Ishikawa (cell line): ENCODE measurements at regions not wholly inside any gene's neighbourhood (a gene's known extent, or its start where the extent isn't known, plus 50 kb on each side); places are given as distances from the start of the nearest gene placed in this dataset.

Experiments
- EGR1 ChIP-seq: IDR thresholded peaks from 2 replicates; pipeline ENCODE4 v1.6.1; 2012
- EP300 ChIP-seq: IDR thresholded peaks from 2 replicates; pipeline ENCODE4 v1.6.1; 2012; ENCODE audit warnings: borderline replicate concordance
- FOXM1 ChIP-seq: IDR thresholded peaks from 2 replicates; pipeline ENCODE4 v1.6.1; 2012; ENCODE audit warnings: low read depth, borderline replicate concordance
- TAF1 ChIP-seq: IDR thresholded peaks from 2 replicates; pipeline ENCODE4 v1.6.1; 2012; ENCODE audit warnings: low read depth, mild to moderate bottlenecking
- YY1 ChIP-seq: IDR thresholded peaks from 2 replicates; pipeline ENCODE4 v1.6.1; 2012; ENCODE audit warnings: low read depth
- ZBTB7A ChIP-seq: IDR thresholded peaks from 2 replicates; pipeline ENCODE4 v1.6.1; 2012; ENCODE audit warnings: low read depth

- TF ChIP-seq ZBTB7A, result no peak
- TF ChIP-seq YY1, result no peak
- TF ChIP-seq TAF1, result no peak
- no peak for TF ChIP-seq FOXM1
- no peak for TF ChIP-seq EP300
- no peak for TF ChIP-seq EGR1
Measured at GRCh38 chr22:48256041-48256739, 1493.7 kb downstream of the TBC1D22A start.
